NT2/D1 (cell line): ENCODE measurements at regions not wholly inside any gene's neighbourhood (a gene's known extent, or its start where the extent isn't known, plus 50 kb on each side); places are given as distances from the start of the nearest gene placed in this dataset.

Experiments
- DNase-seq: peaks from one replicate; pipeline ENCODE4 v3.0.0-alpha.2; 2011; ENCODE audit warnings: low read depth, low spot score
- H3K27me3 ChIP-seq: 2 replicates; pipeline ENCODE4 v1.6.0; 2011; ENCODE audit warnings: mild to moderate bottlenecking; ENCODE audit not compliant: insufficient read length, insufficient read depth
- H3K36me3 ChIP-seq: 2 replicates; pipeline ENCODE4 v1.6.1; 2011; ENCODE audit warnings: mild to moderate bottlenecking, low read length, mixed read lengths; ENCODE audit not compliant: insufficient read depth, insufficient read length
- H3K4me1 ChIP-seq: 2 replicates; pipeline ENCODE4 v1.5.1; 2011; ENCODE audit not compliant: insufficient read depth, insufficient read length
- H3K4me3 ChIP-seq: 2 replicates; pipeline ENCODE4 v1.5.1; 2011; ENCODE audit warnings: low read depth; ENCODE audit not compliant: insufficient read length
- H3K9ac ChIP-seq: 2 replicates; pipeline ENCODE4 v1.6.0; 2011; ENCODE audit warnings: low read depth; ENCODE audit not compliant: insufficient read length
- H3K9me3 ChIP-seq: 2 replicates; pipeline ENCODE4 v1.5.1; 2011; ENCODE audit warnings: mild to moderate bottlenecking, low read length; ENCODE audit not compliant: insufficient read depth
- SUZ12 ChIP-seq: IDR thresholded peaks from 2 replicates; pipeline ENCODE4 v1.6.1; 2011; ENCODE audit not compliant: insufficient read length, insufficient read depth; ENCODE audit errors: extremely low read depth
- YY1 ChIP-seq: IDR thresholded peaks from 2 replicates; pipeline ENCODE4 v1.6.1; 2011; ENCODE audit not compliant: insufficient read length, insufficient read depth
- ZNF274 ChIP-seq: IDR thresholded peaks from 2 replicates; pipeline ENCODE4 v1.6.1; 2011; ENCODE audit warnings: mild to moderate bottlenecking, low read depth, low read length

DNA sequence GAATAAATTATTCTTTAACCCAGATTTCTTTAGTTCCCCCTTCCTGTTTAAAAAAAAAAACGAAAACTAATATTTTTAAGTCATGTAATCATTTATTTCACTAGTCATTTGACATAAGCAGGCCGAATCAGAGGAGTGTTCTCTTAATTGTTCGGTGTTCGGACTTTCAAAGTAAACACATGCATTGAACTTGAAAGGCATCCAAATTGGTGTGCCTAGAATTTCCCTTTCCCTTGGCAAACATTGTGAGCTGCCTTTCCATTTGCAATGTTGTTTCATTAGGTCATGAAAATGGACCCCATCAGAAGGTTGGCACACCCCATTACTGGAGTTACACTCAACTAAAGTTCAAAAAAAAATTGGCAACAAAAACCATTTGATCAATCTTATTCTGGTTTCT is 283.0 kb upstream of the MARCKS start:
- TF ChIP-seq YY1 (no peak), SUZ12 (no peak)
- H3K4me3 ChIP-seq, result no peak overlapping the region
- no peak overlapping the region for H3K9ac ChIP-seq
- no peaks in the 10 kb centered on the region for H3K27me3 ChIP-seq
- H3K9me3 ChIP-seq, result peaks cover 9% of the 10 kb centered on the region; the same call in 1 of the 2 replicates
- no peak for DNase-seq
- H3K36me3 ChIP-seq, result no peaks in the 10 kb centered on the region
- no peaks in the 10 kb centered on the region for H3K4me1 ChIP-seq

DNA sequence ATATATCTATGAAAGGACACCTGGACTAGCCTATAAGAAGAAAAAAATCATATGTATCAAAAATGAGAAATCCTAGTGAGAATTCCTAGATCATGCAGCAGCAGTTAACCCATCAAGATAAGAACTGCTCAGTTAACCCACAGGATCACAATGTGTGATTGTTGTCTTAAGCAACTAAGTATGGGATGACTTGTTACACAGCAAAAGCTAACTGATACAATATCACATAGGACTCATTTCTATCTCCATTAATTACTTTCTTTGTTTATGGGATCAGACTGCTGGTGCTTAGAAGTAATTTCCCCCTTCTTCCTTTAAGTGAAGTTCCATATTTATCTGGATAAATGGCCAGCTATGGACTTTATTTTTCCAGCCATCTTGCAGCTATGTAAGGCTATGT is 280.8 kb upstream of the MARCKS start:
- Histone ChIP-seq H3K4me3 (no peak overlapping the region), H3K27me3 (no peaks in the 10 kb centered on the region), H3K36me3 (no peaks in the 10 kb centered on the region), H3K4me1 (no peaks in the 10 kb centered on the region), H3K9ac (no peak overlapping the region), H3K9me3 (peaks cover 9% of the 10 kb centered on the region; the same call in 1 of the 2 replicates)
- TF ChIP-seq ZNF274 (no peak), YY1 (no peak), SUZ12 (no peak)
- DNase-seq, result no peak

DNA sequence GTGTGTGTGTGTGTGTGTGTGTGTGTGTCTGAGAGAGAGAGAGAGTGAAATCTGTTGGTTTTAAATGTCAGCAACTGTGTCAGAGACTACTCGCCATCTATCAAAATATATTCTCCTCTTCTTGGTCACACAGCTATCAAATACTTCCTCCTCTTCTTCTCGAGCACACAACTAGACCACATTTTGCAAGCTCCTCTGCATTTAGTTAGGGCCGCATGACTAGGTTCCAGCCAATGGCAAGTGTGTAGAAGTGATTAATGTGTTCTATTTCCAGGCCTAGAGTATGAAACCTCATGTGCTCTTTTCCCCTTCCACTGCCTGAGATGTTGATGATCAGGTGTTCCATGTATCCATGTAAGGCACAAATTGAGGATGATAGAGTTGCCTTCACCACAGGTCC is 278.5 kb upstream of the MARCKS start:
- DNase-seq, result no peak
- H3K9me3 ChIP-seq, result peaks cover 9% of the 10 kb centered on the region; the same call in 1 of the 2 replicates
- H3K9ac ChIP-seq, result no peak overlapping the region
- H3K4me1 ChIP-seq, result no peaks in the 10 kb centered on the region
- no peaks in the 10 kb centered on the region for H3K36me3 ChIP-seq
- H3K4me3 ChIP-seq, result no peak overlapping the region
- H3K27me3 ChIP-seq, result no peaks in the 10 kb centered on the region
- TF ChIP-seq SUZ12 (no peak), YY1 (no peak), ZNF274 (no peak)

DNA sequence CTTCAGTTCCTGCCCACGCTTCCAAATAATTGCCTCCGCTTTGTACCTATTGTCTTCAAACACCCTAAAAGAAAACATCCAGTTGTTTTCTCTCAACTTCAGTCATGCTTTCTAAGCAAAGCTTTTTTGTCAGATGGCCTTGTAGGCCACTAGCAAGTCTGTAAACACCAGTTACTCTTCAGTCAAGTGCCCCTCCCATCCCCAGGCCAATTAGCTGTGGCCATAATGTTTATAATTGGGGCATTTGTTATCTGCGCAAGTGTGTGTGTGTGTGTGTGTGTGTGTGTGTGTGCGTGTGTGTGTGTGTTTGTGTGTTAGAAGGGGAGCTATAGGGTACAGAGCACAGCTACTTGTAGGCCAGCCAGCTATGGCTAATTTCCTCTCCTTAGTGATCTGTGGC is 272.4 kb upstream of the MARCKS start:
- Histone ChIP-seq H3K4me1 (no peaks in the 10 kb centered on the region), H3K36me3 (no peaks in the 10 kb centered on the region), H3K9me3 (no peaks in the 10 kb centered on the region), H3K4me3 (no peak overlapping the region), H3K27me3 (no peaks in the 10 kb centered on the region), H3K9ac (no peak overlapping the region)
- DNase-seq, result no peak
- TF ChIP-seq SUZ12, result no peak
- TF ChIP-seq YY1, result no peak
- no peak for TF ChIP-seq ZNF274

DNA sequence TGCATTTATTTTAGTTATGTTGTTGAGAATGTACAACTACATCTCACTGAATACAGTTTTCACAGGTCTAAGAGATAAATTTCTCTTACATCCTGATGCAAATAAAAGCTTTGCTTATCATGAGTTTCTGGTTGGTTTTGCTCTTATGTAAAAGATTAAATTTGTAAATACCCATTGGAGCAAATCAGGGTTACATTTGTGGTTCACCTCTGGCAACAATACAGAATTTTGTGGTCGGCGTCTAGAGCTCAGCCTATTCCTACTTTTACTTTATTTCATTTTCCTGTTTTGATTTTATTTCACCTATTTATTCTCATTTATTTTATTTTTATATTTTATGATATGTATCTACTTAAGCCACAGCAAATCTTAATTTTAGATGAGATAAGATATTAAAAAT is 271.9 kb upstream of the MARCKS start:
- no peak overlapping the region for H3K9ac ChIP-seq
- H3K9me3 ChIP-seq, result no peaks in the 10 kb centered on the region
- H3K36me3 ChIP-seq, result no peaks in the 10 kb centered on the region
- H3K4me1 ChIP-seq, result no peaks in the 10 kb centered on the region
- H3K27me3 ChIP-seq, result no peaks in the 10 kb centered on the region
- TF ChIP-seq SUZ12 (no peak), ZNF274 (no peak), YY1 (no peak)
- H3K4me3 ChIP-seq, result no peak overlapping the region
- DNase-seq, result no peak

DNA sequence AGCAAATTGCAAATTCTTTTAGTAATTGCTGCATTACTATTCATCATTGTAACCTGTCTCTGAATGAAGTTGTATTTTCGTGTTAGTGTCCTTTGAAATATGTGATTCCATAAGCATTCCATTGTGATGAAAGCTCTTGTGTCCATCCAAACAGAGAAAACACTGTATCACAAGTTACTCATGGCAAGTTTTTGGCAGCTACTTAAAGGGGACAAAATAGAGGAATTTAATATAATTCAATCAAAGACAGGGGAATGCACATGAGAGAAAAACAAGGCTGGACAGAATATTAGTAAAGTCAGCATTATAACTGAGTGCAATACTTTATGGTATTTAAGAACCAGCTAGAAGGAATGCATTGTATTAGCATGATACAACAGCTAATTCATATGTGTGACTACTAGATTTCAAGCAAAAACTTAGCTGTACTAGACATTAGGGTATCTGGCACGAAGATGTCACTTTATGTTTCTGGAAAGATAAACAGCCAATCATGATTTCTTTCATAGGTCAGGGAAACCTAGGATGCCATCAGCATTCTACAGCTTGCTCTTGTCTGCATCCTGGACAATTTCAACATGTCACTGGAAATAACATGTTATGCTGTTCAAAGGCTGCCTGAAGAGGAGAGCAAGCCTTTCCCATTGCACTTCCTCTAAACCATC is 270.6 kb upstream of the MARCKS start:
- Histone ChIP-seq H3K4me1 (no peaks in the 10 kb centered on the region), H3K4me3 (no peak overlapping the region), H3K36me3 (no peaks in the 10 kb centered on the region), H3K27me3 (no peaks in the 10 kb centered on the region), H3K9ac (no peak overlapping the region), H3K9me3 (no peaks in the 10 kb centered on the region)
- TF ChIP-seq SUZ12, result no peak
- TF ChIP-seq YY1, result no peak
- DNase-seq, result no peak

DNA sequence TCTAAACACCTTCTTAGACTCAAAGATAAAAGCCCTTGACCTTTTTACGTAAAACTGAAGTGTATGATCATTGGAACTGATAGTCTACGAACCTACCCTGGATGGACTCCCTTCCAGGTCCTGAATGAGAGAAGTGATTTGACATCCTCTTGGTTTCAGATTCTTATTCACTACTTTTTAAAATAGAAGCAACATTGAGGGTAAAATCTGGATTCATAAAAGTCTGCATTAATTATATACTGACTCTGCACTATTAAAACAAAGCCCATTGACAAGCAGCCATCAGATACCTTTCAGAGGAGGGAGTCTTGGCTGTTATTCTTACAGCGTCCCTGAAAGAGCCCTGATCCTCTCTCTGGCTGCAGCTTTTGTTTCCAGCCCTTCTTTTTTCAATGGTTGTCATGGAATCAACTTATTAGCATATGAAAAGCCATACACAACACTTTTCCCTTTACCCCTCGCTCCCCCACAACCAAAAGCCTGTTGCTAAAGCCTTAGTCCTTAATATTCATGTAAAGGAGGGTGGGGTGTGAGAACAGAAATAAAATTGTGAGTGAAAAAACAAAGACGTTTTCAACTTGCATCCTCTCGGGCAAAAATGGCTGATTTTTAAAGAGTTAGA is 270.0 kb upstream of the MARCKS start:
- no peaks in the 10 kb centered on the region for H3K36me3 ChIP-seq
- no peaks in the 10 kb centered on the region for H3K9me3 ChIP-seq
- TF ChIP-seq YY1, result no peak
- TF ChIP-seq ZNF274, result no peak
- no peak for TF ChIP-seq SUZ12
- DNase-seq, result peak; percentile 70
- H3K4me1 ChIP-seq, result no peaks in the 10 kb centered on the region
- no peaks in the 10 kb centered on the region for H3K27me3 ChIP-seq
- H3K9ac ChIP-seq, result no peak overlapping the region
- H3K4me3 ChIP-seq, result no peak overlapping the region
